Cerebellar cortex (tissue), 1 donor: ENCODE measurements at regions not wholly inside any gene's neighbourhood (a gene's known extent, or its start where the extent isn't known, plus 50 kb on each side); places are given as distances from the start of the nearest gene placed in this dataset.

Source experiments
- DNase-seq: peaks from one replicate; pipeline ENCODE4 v3.0.0-alpha.2; 2015; ENCODE audit warnings: low spot score

DNA sequence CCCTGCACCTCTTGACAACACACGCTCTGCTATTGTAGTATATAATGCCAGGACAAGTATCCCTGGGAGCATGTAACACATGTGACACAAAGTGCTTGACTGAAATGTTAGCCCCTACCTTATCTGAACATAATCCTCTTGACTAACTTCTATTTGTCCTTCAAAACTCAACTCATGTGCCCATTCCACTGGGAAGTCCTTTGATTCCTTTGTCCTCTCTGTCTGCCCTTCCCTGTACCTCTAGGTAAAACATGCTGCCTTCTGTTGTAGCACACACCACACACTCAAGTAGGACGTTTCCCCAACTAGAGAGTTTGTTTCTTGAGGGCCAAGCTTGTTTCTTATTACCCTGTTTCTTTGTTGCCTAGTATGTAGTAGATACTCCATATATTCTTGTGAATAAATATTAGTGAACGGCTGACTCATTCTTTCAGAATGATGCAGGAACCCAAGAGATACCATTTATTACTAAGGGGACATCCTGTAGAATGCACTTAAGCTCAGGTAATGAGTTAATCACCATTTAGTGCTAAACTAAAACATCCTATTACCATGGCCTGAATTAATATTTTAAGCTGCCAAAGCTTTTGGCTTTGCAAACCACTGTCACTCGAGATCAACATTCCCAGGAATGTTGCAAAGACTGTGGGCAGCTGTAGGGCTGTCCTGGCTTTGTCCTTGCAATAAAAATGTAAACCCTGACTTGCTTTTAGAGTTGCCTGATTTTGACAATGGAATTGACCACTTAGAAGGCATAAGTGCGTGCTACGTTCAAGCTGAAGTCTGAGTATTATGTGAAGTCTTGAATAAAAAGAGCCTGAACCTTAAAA is 313.4 kb downstream of the COG6 start:
- DNase-seq: no peak

DNA sequence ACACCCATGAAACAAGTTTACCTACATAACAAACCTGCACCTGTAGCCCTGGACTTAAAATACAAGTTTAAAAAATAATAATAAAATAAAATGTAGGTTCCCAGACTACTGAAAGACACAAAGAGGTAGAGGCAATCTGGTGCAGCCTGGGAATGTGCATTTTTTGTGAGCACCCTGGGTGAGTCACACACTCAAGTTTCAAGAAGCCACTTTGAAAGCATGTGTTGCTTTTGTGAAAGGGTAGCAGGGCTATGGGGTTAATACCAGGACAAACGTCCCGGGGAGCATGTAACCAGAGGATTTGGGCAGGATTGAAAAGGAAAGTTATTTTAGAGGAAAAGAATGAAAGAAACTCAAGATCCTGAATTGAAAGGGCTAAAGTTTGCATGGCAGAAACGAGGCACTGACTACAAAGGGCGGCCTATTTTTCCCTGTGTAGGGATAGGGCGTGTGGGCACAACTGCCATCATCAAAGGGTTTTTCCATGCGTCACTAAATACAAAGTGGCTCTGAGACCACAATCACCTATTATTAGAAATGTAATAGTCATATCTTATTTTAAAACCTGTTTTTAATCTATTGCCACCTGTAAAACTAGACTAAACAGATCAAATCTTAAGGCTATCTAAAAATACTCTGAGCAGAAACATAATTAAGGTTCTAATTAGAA is 314.9 kb downstream of the COG6 start:
- DNase-seq: no peak

GRCh38 chr13:39971526-39971925 is 316.1 kb downstream of the COG6 start:
- no peak for DNase-seq

- DNase-seq: no peak
Observed at GRCh38 chr13:39976481-39976880, 321.0 kb downstream of the COG6 start.

DNA sequence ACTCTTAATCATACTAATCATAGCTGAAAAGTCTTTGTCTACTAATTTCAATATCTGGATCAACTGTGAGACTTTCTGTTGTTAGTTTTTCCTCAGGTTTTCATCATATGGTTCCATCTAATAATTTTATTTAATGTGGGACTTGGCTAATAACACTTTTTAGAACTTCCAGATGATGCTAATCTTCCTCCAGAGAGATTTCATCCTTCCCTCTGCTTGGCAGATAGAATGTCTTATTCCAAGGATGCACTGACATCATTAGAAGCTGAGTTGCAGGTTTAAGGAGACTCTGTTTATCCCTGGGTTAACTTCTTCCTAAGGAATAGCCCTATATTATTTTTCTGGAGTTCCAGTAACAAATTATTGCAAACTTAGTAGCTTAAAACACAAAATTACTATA is 325.6 kb downstream of the COG6 start:
- DNase-seq: no peak

DNA sequence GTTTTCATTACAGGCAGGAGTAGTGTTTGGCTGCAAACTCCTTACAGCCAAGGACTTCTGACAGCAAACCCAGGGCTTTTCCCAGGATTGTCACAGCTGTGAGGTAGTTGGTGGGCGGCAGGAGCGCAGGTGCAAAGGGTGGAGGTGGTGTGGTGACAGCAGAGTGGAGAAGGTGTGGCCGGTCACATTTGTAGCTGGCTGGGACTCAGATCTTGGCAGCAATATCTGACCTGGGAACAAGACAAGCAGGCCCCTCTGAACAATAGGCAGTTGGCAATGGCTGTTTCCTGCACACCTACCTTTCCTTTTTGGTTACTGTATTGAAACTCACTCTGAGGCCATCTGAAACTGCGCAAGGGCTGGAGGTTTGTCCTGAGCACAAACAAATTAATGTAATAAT is 327.3 kb downstream of the COG6 start:
- no peak for DNase-seq

- DNase-seq: no peak
Observed at GRCh38 chr13:39985071-39985470, 329.6 kb downstream of the COG6 start.

DNA sequence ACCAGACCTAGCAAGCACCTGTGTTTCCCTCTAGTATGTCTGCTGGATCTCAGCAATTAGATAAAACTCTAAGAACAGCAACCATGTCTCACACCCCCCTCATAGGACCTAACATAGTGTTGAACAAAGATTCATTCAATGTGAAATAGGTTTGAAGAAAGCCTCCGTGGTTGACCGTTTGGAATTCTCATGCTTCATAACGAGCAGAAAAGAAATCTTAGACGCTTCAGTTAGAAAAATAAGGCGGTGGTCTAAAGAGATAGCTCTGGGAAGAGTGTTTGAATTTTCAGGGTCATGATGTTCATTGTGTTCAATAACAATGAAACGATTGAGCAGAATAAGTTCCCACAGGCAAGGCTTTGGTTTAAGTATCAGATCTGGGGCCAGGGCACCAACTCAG is 332.9 kb downstream of the COG6 start:
- no peak for DNase-seq

GRCh38 chr13:39998166-39998565 is 342.7 kb downstream of the COG6 start:
- DNase-seq: no peak

- DNase-seq: no peak
Observed at GRCh38 chr13:40002016-40002415, 346.6 kb downstream of the COG6 start.

DNA sequence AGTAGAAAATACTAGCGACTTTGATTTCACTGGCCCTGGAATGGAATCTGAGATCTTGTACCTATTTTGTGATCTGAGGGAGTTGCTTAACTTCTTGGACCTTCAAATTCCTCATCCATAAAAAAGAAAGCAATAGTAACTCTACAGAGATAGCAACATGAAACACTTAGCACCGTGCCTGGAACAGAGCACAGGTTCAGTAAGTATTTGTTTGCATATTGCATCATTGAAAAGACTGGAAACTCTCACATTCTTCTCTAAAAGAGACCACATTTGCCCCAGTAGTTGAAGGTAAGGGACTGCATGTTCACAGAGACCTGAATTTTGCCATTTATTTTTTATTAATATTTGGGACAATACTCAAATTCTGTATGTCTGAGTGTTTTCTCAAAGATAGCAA is 358.1 kb downstream of the COG6 start:
- DNase-seq: no peak

DNA sequence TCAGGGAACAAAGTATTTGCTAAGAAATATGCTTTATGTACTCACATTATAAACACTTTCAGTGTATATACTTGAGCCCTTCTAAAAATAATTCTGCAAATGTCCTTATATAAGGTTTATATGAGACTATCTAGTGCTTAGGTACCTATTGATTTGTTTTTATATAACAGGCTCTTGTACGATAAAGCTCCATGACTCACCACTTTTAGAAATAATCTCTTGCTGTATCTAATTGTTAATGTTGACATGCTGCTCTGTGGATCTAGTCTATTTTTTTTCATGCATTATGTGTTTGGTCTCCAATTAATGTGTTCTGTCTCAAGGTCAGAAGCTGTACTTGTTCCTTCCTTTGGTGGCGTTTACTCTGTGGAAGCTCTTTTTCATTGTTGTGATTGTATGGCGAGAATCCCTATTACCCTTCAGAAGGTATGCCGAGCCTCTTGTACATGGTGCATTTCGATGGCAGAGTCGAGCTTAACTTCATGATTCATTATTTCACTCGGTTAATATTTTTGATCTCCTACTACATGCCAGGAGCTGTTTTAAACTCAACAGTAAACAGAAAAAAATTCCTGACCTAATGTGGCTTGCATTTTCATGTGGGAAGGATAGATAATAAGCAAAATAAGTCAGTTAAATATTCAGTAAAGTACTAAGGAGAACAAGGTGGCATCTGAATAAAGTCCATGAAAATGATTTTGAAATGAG is 361.6 kb downstream of the COG6 start:
- no peak for DNase-seq

DNA sequence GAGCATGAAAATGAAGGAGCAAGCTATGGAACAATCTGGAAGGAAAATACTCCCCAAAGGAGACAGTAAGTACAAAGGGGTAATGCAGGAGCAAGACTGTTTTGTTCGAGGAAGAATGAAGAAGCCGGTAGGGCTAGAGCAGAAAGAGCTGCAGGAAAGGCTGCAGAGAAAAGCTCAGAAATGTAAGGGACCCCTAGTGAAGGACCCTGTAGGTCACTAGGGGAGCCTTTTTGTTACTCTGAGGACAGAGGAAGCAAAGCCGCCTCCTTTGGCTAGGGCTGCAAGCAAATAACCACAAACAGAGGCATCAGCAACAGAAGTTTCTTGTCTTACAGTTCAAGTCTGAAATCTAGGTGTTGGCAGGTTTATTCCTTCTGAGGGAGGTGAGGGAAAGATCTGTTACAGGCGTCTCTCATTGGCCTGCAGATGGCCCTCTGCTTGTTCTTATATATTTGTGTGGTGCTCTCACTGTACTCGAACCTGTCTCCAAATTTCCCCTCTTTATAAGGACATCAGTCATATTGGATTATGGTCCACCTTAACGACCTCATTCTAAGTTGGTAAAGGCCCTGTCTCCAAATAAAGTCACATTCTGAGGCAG is 362.3 kb downstream of the COG6 start:
- no peak for DNase-seq

GRCh38 chr13:40023595-40024203 is 368.2 kb downstream of the COG6 start:
- no peak for DNase-seq

DNA sequence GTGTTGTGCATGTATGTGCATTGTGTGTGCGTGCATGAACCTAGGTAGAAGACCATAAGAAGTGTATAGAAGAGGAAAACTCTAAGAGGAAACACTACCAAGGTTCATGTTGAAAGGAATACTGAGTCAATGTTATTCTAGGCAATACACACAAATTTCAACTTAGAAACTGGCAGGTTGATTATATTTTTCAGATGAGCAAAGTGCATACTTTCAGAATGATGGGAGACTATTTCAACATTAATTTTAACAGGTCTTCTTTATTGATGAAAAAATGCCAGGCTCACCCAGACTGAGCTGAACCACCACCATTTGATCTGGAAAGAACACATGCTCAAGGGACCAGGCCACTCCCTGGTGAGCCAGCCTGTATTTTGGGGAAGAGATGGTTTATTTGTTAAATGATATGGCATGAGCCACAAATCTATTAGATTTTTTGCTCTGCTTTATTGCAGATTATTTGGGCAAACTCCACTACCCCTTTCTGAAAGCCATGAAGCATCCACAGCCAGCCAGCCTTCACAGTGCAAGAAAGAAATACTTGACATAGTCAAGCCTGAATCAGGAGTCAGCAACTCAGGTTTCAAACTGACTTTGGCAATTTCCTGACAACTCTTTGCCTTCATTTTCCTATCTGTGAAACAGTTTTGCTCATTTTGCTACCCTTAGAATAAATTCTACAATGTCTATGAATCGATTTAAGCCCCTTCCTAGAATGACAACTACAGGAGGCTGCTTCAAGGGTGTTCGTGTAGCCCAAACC is 368.9 kb downstream of the COG6 start:
- DNase-seq: no peak

DNA sequence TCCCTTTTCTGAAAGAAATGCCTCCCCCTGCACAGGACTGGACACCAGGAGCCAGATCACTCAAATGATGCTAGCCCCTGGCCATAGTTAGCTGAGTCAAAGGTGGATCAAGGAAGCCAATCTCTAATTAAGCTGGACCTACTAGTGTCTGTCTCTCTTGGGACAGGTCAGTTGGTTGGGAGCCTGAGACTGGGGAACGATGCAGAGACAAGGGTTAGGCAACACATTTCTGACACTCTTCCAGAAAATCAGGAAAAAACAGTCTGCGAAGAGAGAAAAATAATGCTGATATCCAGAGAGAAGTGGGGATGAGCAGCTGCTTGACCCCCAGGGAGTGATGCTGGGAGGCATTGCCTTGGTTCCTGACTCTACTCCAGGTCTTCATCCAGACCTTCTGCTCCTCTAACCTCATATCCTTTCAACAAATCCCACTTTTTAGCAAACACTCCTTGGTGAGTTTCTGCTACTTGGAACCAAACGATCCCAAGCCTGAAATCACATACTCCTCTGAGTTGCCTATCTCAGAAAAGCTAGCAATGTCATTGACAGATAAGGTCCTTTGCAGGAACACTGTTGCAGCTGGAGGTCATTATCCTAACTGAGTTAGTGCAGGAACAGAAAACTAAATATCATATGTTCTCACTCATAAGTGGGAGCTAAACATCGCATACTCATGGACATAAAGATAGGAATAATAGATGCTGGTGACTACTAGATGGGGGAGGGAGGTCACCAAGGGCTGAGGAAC is 369.7 kb downstream of the COG6 start:
- DNase-seq: no peak

DNA sequence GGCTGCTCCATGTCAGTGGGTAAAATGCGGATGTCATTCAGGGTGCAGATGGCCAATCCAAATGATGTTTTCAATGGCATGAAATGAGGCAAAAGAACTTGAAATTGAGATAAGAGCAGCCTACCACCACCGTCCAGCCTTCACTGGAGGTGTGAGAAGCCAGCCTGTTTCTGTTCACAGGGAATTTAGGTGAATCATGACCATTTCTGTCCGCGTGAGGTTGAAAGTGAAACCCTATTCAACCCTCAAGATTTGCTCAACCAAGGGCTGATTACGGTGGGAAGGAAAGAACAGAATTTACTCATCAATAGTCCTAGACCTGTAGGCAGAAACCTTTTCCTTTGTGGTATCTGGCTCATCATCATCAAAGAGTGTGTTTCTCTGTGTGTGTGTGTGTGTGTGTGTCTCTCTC is 370.7 kb downstream of the COG6 start:
- DNase-seq: no peak

DNA sequence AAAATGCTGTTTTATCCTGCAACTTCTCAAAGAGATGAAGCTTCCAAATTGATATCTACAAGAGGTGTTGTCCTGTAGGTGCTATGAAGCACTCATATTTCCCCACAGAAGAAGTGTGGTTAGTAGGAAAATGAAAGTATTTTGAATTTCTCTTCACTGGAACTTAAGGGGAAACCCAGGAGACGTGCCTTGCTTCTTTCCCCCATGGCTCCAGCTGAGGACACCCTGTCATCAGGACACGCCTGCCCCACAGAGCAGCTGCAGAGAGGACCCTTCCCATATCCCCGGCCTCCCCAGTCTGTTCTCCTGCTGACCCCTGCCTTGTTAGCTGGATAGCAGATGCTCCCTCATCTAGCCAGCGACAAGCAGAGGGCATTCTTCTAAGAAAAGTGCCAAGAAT is 371.3 kb downstream of the COG6 start:
- DNase-seq: no peak

DNA sequence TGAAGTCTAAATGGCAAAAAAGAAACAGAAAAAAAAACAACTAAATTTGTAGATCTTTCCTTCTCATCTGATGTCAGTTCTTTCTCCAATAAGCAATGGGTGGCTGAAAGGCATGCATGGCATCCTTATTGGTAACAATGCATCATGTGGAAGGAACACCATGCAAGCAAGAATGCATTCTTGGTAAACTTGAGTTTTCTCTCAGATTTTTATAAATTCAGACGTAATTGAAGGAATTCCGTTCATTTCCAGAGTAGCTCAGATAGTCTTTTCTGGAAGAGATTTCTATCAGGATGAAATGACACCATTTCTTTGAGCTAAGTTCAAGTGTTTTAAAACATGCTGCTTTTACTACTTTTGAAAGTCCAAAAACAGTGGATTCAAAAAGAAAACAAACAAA is 373.0 kb downstream of the COG6 start:
- no peak for DNase-seq

- DNase-seq: no peak
Observed at GRCh38 chr13:40031031-40031430, 375.6 kb downstream of the COG6 start.

- no peak for DNase-seq
Observed at GRCh38 chr13:40039061-40039460, 383.6 kb downstream of the COG6 start.
